ENCODE measurements at regions not wholly inside any gene's neighbourhood (a gene's known extent, or its start where the extent isn't known, plus 50 kb on each side); places are given as distances from the start of the nearest gene placed in this dataset.
"Not testable (repeated sequence)": the region's sequence is repeated elsewhere in the genome, so short reads cannot be mapped to it uniquely, and the experiment has no call there.

DNA sequence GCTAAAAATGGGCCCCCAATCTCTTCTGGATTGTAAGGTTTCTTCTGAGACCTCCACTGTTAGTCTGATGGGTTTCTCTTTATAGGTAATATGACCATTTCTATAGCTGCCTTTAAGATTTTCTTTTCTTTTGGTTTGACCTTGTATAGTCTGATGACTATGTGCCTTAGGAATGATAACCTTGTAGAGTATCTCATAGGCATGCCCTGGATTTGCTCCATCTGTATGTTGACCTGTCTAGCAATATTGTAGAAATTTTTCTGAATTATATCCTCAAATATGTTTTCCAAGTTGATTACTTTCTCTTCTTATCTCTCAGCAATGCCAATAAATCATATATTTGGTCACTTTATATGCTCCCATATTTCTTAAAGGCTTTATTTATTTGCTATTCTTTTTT, 1403.8 kb upstream of the GOT2 start:
- H3K27ac Mint-ChIP-seq = no peak overlapping the region
- H3K36me3 Mint-ChIP-seq = no peaks in the 10 kb centered on the region
- no peak overlapping the region for H3K4me3 ChIP-seq (ENCODE audit: low read depth, low read length)
- H3K36me3 ChIP-seq (ENCODE audit: control insufficient read depth, insufficient read depth, low read length) = no peaks in the 10 kb centered on the region
- no peaks in the 10 kb centered on the region for H3K27me3 Mint-ChIP-seq
- H3K9me3 Mint-ChIP-seq = peaks cover 0 to 41% (median 16%) of the 10 kb centered on the region in 7 donors
- H3K27ac ChIP-seq (ENCODE audit: insufficient read depth, low read length, poor library complexity, severe bottlenecking) = no peak overlapping the region
- no peak for ATAC-seq (ENCODE audit: low read depth in 2 of 2)
- H3K27me3 ChIP-seq (ENCODE audit: control insufficient read depth, insufficient read depth, low read length) = no peaks in the 10 kb centered on the region
- no peaks in the 10 kb centered on the region for H3K4me1 Mint-ChIP-seq
- no peak overlapping the region for H3K4me3 Mint-ChIP-seq
- H3K9me3 ChIP-seq (ENCODE audit: control insufficient read depth in 2 of 2, low read length in 2 of 2) = peaks cover 6 to 19% of the 10 kb centered on the region in 2 experiments
- H3K4me1 ChIP-seq (ENCODE audit: control insufficient read depth, insufficient read depth, low read length, poor library complexity, severe bottlenecking) = no peaks in the 10 kb centered on the region
- no peak for DNase-seq

DNA sequence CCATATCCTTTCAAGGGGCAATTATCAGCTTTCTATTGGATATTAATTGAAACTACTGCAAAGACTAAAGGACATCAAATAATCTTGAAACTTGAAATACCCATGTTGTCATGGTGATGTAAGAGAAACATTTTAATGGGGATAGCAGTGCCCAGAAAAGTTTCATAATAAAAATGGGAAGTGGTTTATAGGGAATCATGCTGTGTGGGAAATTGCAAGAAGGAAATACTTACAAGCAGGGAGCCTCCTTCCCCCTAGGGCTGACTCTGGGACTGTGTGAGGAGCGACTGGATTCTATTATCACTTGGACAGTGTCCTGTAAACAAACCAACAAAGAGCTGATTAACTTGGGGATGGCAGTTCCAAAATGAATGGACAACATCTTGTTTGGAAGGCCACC, 1393.1 kb upstream of the GOT2 start:
- Histone ChIP-seq H3K27me3 (ENCODE audit: control insufficient read depth, insufficient read depth, low read length) (no peaks in the 10 kb centered on the region), H3K4me3 (ENCODE audit: low read depth, low read length) (no peak overlapping the region), H3K36me3 (ENCODE audit: control insufficient read depth, insufficient read depth, low read length) (no peaks in the 10 kb centered on the region), H3K9me3 (ENCODE audit: control insufficient read depth in 2 of 2, low read length in 2 of 2) (peaks cover 3 to 4% of the 10 kb centered on the region in 2 experiments), H3K4me1 (ENCODE audit: control insufficient read depth, insufficient read depth, low read length, poor library complexity, severe bottlenecking) (no peaks in the 10 kb centered on the region), H3K27ac (ENCODE audit: insufficient read depth, low read length, poor library complexity, severe bottlenecking) (no peak overlapping the region)
- Mint-ChIP-seq H3K4me1 (no peaks in the 10 kb centered on the region), H3K9me3 (peaks cover 1 to 26% (median 13%) of the 10 kb centered on the region in 7 donors), H3K36me3 (no peaks in the 10 kb centered on the region), H3K27me3 (no peaks in the 10 kb centered on the region), H3K4me3 (no peak overlapping the region), H3K27ac (no peak overlapping the region)
- no peak for ATAC-seq (ENCODE audit: low read depth in 2 of 2)
- no peak for DNase-seq

DNA sequence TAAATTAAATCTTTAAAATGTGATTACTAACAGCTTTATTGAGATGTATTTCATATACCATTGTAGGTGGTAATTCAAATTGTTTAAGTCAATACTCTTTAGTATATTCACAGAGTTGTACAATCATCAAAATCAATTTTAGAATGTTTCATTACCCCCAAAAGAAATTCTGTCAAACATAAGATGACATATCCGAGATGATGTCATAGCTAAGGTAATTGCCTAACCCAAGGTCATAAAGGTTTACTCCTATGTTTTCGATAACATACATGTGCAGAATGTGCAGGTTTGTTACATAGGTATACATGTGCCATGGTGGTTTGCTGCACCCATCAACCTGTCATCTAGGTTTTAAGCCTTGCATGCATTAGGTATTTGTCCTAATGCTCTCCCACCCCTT, 1392.0 kb upstream of the GOT2 start:
- not testable (repeated sequence) for H3K27me3 Mint-ChIP-seq; DNase-seq; H3K36me3 ChIP-seq (ENCODE audit: control insufficient read depth, insufficient read depth, low read length); H3K4me1 ChIP-seq (ENCODE audit: control insufficient read depth, insufficient read depth, low read length, poor library complexity, severe bottlenecking); H3K4me3 Mint-ChIP-seq; H3K27me3 ChIP-seq (ENCODE audit: control insufficient read depth, insufficient read depth, low read length); ATAC-seq (ENCODE audit: low read depth in 2 of 2); H3K27ac ChIP-seq (ENCODE audit: insufficient read depth, low read length, poor library complexity, severe bottlenecking); H3K27ac Mint-ChIP-seq; H3K36me3 Mint-ChIP-seq; H3K9me3 ChIP-seq (ENCODE audit: control insufficient read depth in 2 of 2, low read length in 2 of 2); H3K4me3 ChIP-seq (ENCODE audit: low read depth, low read length); H3K4me1 Mint-ChIP-seq
- H3K9me3 Mint-ChIP-seq = peaks cover 4 to 34% (median 13%) of the 10 kb centered on the region in 7 donors

DNA sequence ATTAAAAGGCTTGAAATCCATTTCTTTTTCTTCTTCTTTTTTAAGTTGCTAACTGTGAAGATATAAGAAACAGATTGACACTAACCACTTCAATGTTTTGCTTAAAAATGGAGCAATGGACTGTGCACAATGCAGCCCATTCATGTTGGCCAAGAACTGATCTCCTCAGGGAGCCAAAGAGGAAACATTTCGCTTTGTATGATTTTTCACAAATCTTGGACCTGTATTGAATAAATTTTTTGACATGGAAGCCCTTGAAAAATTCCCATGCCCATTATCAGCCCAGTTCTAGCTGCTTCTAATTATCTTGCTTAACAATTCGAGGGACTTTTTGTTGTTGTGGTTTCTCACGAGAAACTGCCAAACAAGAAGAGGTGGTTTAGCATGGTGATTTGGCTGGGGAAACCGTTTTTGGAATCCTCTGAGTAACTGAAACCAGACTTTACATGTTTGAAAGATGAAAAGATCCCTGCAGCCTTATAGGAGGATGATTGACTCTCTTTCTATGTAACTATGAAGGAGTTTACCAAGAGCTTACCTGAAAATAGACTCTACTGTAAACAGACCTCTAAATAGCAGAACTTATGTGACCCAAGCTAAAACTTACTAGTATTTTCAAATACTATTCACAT, 1389.4 kb upstream of the GOT2 start:
- Histone ChIP-seq H3K36me3 (ENCODE audit: control insufficient read depth, insufficient read depth, low read length) (no peaks in the 10 kb centered on the region), H3K27ac (ENCODE audit: insufficient read depth, low read length, poor library complexity, severe bottlenecking) (no peak overlapping the region), H3K27me3 (ENCODE audit: control insufficient read depth, insufficient read depth, low read length) (no peaks in the 10 kb centered on the region), H3K9me3 (ENCODE audit: control insufficient read depth in 2 of 2, low read length in 2 of 2) (peaks cover 1 to 11% of the 10 kb centered on the region in 2 experiments), H3K4me1 (ENCODE audit: control insufficient read depth, insufficient read depth, low read length, poor library complexity, severe bottlenecking) (no peaks in the 10 kb centered on the region), H3K4me3 (ENCODE audit: low read depth, low read length) (no peak overlapping the region)
- Mint-ChIP-seq H3K9me3 (peaks cover 2 to 37% (median 9%) of the 10 kb centered on the region in 7 donors), H3K4me3 (no peak overlapping the region), H3K27ac (no peak overlapping the region), H3K4me1 (no peaks in the 10 kb centered on the region), H3K27me3 (no peaks in the 10 kb centered on the region), H3K36me3 (no peaks in the 10 kb centered on the region)
- no peak for ATAC-seq (ENCODE audit: low read depth in 2 of 2)
- DNase-seq = no peak

DNA sequence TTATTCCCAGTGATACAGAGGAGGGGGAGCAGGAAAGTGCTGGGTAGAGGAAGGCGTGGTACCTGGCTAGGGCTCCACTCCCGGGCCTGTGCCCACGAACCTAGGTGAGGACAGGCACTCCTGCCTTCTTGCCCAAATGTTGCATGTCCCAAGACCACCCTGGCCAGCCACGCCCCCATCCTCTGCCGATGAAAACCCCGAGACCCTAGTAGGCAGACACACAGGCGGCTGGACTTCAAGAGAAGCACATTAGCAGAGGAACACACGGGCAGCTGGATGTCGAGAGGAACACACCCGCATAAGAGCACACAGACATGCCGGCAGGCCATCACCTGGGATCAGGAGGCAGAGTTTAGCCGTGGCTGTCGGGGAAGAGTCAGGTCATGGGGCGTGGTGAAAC, 1386.5 kb upstream of the GOT2 start:
- no peaks in the 10 kb centered on the region for H3K4me1 Mint-ChIP-seq
- ATAC-seq (ENCODE audit: low read depth in 2 of 2) (no peak), DNase-seq (no peak)
- Histone ChIP-seq H3K36me3 (ENCODE audit: control insufficient read depth, insufficient read depth, low read length) (no peaks in the 10 kb centered on the region), H3K27me3 (ENCODE audit: control insufficient read depth, insufficient read depth, low read length) (no peaks in the 10 kb centered on the region), H3K4me3 (ENCODE audit: low read depth, low read length) (no peak overlapping the region), H3K27ac (ENCODE audit: insufficient read depth, low read length, poor library complexity, severe bottlenecking) (no peak overlapping the region), H3K9me3 (ENCODE audit: control insufficient read depth in 2 of 2, low read length in 2 of 2) (peaks cover 1 to 11% of the 10 kb centered on the region in 2 experiments), H3K4me1 (ENCODE audit: control insufficient read depth, insufficient read depth, low read length, poor library complexity, severe bottlenecking) (no peaks in the 10 kb centered on the region)
- no peak overlapping the region for H3K4me3 Mint-ChIP-seq
- H3K27me3 Mint-ChIP-seq = no peaks in the 10 kb centered on the region
- H3K9me3 Mint-ChIP-seq = peaks cover 2 to 32% (median 12%) of the 10 kb centered on the region in 7 donors
- no peak overlapping the region for H3K27ac Mint-ChIP-seq
- H3K36me3 Mint-ChIP-seq = no peaks in the 10 kb centered on the region

DNA sequence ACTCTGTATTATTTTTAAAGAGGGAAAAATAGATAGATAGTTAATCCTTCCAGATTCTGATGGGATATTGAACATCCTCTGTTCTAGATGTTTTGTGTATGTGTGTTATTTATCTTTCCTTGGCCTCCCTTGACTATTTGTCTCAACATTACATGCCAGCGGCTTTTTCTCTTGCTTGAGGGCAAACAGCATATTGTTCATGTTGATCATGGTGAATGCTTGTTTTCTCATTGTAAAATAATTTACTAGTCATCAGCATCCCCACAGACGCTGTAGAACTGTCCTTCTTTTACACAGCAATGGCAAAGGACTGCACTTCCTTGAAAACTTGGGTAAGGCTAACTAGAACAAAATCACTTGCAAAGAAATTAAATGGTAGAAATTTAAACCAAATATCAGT, 1376.4 kb upstream of the GOT2 start:
- no peak overlapping the region for H3K4me3 ChIP-seq (ENCODE audit: low read depth, low read length)
- no peaks in the 10 kb centered on the region for H3K4me1 Mint-ChIP-seq
- peaks cover 0 to 6% of the 10 kb centered on the region in 2 experiments for H3K9me3 ChIP-seq (ENCODE audit: control insufficient read depth in 2 of 2, low read length in 2 of 2)
- H3K27ac ChIP-seq (ENCODE audit: insufficient read depth, low read length, poor library complexity, severe bottlenecking) = no peak overlapping the region
- no peaks in the 10 kb centered on the region for H3K4me1 ChIP-seq (ENCODE audit: control insufficient read depth, insufficient read depth, low read length, poor library complexity, severe bottlenecking)
- no peak overlapping the region for H3K27ac Mint-ChIP-seq
- no peaks in the 10 kb centered on the region for H3K27me3 Mint-ChIP-seq
- H3K36me3 Mint-ChIP-seq = no peaks in the 10 kb centered on the region
- ATAC-seq (ENCODE audit: low read depth in 2 of 2) (no peak), DNase-seq (no peak)
- no peaks in the 10 kb centered on the region for H3K36me3 ChIP-seq (ENCODE audit: control insufficient read depth, insufficient read depth, low read length)
- H3K4me3 Mint-ChIP-seq = no peak overlapping the region
- no peaks in the 10 kb centered on the region for H3K27me3 ChIP-seq (ENCODE audit: control insufficient read depth, insufficient read depth, low read length)
- H3K9me3 Mint-ChIP-seq = peaks cover 0 to 31% (median 7%) of the 10 kb centered on the region in 7 donors

DNA sequence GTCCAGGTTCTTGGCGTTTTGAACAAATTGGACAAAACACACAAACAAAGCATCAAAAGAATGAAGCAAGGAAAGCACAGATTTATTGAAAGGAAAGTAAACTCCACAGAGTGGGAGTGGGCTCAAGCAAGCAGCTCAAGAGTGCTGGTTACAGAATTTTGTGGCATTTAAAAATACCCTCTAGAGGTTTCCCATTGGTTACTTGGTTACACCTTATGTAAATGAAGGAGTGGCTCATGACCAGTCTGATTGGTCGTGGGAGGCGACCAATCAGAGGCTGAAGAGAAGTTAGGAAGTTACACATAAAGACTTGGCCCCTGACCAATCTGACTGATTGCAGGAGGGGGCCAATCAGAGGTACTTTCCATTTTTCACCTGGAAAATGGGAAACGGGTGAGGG, 1373.8 kb upstream of the GOT2 start:
- Histone ChIP-seq H3K36me3 (ENCODE audit: control insufficient read depth, insufficient read depth, low read length) (no peaks in the 10 kb centered on the region), H3K4me3 (ENCODE audit: low read depth, low read length) (no peak overlapping the region), H3K27me3 (ENCODE audit: control insufficient read depth, insufficient read depth, low read length) (no peaks in the 10 kb centered on the region), H3K4me1 (ENCODE audit: control insufficient read depth, insufficient read depth, low read length, poor library complexity, severe bottlenecking) (no peaks in the 10 kb centered on the region), H3K9me3 (ENCODE audit: control insufficient read depth in 2 of 2, low read length in 2 of 2) (peaks cover 0 to 6% of the 10 kb centered on the region in 2 experiments), H3K27ac (ENCODE audit: insufficient read depth, low read length, poor library complexity, severe bottlenecking) (no peak overlapping the region)
- H3K36me3 Mint-ChIP-seq = no peaks in the 10 kb centered on the region
- no peaks in the 10 kb centered on the region for H3K4me1 Mint-ChIP-seq
- H3K27ac Mint-ChIP-seq = no peak overlapping the region
- no peak for DNase-seq
- no peak overlapping the region for H3K4me3 Mint-ChIP-seq
- no peak for ATAC-seq (ENCODE audit: low read depth in 2 of 2)
- H3K9me3 Mint-ChIP-seq = peaks cover 0 to 35% (median 7%) of the 10 kb centered on the region in 7 donors
- H3K27me3 Mint-ChIP-seq = no peaks in the 10 kb centered on the region

DNA sequence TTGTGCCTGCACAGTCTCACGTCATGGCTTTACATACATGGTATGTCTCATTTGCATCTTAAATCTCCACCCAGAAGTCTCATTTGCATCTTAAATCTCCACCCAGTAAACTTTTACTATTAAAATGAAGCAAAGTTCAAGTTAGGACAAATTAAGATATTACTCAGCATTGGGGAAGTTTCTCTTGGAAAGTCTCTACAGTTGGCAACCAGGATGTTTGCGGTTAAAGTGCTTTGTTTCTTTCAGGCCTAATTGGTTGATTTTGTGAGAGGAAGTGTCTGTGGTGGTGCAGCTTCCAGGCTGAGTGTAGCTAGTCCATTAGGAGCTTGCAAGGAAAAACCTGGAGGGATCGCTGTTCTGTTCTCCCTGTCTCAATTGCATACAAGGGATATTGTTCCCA, 1373.3 kb upstream of the GOT2 start:
- no peak overlapping the region for H3K27ac Mint-ChIP-seq
- H3K27me3 Mint-ChIP-seq = no peaks in the 10 kb centered on the region
- Histone ChIP-seq H3K9me3 (ENCODE audit: control insufficient read depth in 2 of 2, low read length in 2 of 2) (peaks cover 0 to 1% of the 10 kb centered on the region in 2 experiments), H3K27me3 (ENCODE audit: control insufficient read depth, insufficient read depth, low read length) (no peaks in the 10 kb centered on the region), H3K36me3 (ENCODE audit: control insufficient read depth, insufficient read depth, low read length) (no peaks in the 10 kb centered on the region), H3K27ac (ENCODE audit: insufficient read depth, low read length, poor library complexity, severe bottlenecking) (no peak overlapping the region), H3K4me1 (ENCODE audit: control insufficient read depth, insufficient read depth, low read length, poor library complexity, severe bottlenecking) (no peaks in the 10 kb centered on the region), H3K4me3 (ENCODE audit: low read depth, low read length) (no peak overlapping the region)
- no peaks in the 10 kb centered on the region for H3K4me1 Mint-ChIP-seq
- DNase-seq (no peak), ATAC-seq (ENCODE audit: low read depth in 2 of 2) (no peak)
- H3K36me3 Mint-ChIP-seq = no peaks in the 10 kb centered on the region
- peaks cover 0 to 31% (median 7%) of the 10 kb centered on the region in 7 donors for H3K9me3 Mint-ChIP-seq
- H3K4me3 Mint-ChIP-seq = no peak overlapping the region

Measured in CD4-positive, CD25-positive, alpha-beta regulatory T cell (primary cell).